ENCODE measurements at regions not wholly inside any gene's neighbourhood (a gene's known extent, or its start where the extent isn't known, plus 50 kb on each side); places are given as distances from the start of the nearest gene placed in this dataset.

DNA sequence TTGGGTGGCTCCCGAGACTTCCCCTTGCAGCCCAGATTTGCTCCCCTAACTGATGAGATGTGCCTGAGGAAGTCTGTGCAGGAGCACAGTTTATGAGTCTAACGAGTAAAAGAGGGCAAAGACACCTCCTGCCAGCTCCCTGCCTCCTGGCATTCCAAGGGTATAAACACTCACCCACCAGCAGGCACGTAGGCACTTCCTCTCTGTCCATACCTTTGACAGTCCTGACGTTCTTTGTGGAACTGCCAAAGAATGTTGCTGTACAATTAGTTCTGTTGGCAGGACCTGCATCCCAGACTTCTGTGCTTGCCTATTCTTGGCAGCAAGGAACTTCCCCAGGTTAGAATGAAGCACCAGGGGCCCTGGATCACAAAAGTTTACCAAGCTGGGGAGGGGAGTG lies 889.3 kb downstream of the BCL11B start:
- TF ChIP-seq, protein P1, sequence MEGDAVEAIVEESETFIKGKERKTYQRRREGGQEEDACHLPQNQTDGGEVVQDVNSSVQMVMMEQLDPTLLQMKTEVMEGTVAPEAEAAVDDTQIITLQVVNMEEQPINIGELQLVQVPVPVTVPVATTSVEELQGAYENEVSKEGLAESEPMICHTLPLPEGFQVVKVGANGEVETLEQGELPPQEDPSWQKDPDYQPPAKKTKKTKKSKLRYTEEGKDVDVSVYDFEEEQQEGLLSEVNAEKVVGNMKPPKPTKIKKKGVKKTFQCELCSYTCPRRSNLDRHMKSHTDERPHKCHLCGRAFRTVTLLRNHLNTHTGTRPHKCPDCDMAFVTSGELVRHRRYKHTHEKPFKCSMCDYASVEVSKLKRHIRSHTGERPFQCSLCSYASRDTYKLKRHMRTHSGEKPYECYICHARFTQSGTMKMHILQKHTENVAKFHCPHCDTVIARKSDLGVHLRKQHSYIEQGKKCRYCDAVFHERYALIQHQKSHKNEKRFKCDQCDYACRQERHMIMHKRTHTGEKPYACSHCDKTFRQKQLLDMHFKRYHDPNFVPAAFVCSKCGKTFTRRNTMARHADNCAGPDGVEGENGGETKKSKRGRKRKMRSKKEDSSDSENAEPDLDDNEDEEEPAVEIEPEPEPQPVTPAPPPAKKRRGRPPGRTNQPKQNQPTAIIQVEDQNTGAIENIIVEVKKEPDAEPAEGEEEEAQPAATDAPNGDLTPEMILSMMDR (conservative IDR thresholded peaks at IDR 0.05 in 1 of 2, IDR thresholded peaks at IDR 0.05 in 1 of 2; ENCODE audit: extremely low read depth in 1 of 2, insufficient read depth in 1 of 2, low read depth in 1 of 2, low read length in 2 of 2), result no peak
- TF ChIP-seq EZH2 (IDR thresholded peaks at IDR 0.05; ENCODE audit: borderline replicate concordance, low read length), result no peak

Measured in mammary epithelial cell (primary cell).